Epithelial cell of esophagus (primary cell): ENCODE measurements at regions not wholly inside any gene's neighbourhood (a gene's known extent, or its start where the extent isn't known, plus 50 kb on each side); places are given as distances from the start of the nearest gene placed in this dataset.
"Not testable (repeated sequence)": the region's sequence is repeated elsewhere in the genome, so short reads cannot be mapped to it uniquely, and the experiment has no call there.

Experiments used
- DNase-seq: peaks from one replicate; pipeline ENCODE4 v3.0.0; 2010; ENCODE audit warnings: low read depth
- H3K4me3 ChIP-seq: 2 replicates; pipeline ENCODE4 v1.5.1; 2011; ENCODE audit warnings: mild to moderate bottlenecking, low read length, control low read depth
- TF ChIP-seq, protein P1 (sequence below): IDR thresholded peaks from 2 replicates; pipeline ENCODE4 v1.5.1; 2011; ENCODE audit warnings: low read depth, mild to moderate bottlenecking, low read length, control low read depth, inconsistent platforms; ENCODE audit not compliant: insufficient read depth; ENCODE audit errors: missing control alignments

- TF ChIP-seq, protein P1, sequence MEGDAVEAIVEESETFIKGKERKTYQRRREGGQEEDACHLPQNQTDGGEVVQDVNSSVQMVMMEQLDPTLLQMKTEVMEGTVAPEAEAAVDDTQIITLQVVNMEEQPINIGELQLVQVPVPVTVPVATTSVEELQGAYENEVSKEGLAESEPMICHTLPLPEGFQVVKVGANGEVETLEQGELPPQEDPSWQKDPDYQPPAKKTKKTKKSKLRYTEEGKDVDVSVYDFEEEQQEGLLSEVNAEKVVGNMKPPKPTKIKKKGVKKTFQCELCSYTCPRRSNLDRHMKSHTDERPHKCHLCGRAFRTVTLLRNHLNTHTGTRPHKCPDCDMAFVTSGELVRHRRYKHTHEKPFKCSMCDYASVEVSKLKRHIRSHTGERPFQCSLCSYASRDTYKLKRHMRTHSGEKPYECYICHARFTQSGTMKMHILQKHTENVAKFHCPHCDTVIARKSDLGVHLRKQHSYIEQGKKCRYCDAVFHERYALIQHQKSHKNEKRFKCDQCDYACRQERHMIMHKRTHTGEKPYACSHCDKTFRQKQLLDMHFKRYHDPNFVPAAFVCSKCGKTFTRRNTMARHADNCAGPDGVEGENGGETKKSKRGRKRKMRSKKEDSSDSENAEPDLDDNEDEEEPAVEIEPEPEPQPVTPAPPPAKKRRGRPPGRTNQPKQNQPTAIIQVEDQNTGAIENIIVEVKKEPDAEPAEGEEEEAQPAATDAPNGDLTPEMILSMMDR: no peak
- no peak for DNase-seq
- H3K4me3 ChIP-seq: no peak overlapping the region
Measured at GRCh38 chr4:135476272-135476671, 1274.7 kb upstream of the PABPC4L start.

DNA sequence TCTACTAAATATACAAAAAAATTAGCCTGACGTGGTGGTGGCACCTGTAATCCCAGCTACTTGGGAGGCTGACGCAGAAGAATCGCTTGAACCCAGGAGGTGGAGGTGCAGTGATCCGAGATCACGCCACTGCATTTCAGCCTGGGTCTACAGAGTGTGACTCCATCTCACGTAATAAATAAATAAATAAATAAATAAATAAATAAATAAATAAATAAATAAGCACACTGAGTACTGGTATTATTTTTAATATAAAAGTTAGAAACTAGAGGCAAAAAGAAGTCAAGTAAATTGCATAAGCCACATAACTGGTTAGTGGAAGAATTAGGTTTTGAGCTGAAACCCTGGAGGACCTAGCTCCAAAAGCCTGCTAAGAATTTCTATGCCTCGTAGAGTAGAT lies 1262.7 kb upstream of the PABPC4L start:
- no peak overlapping the region for H3K4me3 ChIP-seq
- TF ChIP-seq, protein P1: no peak
- no peak for DNase-seq

DNA sequence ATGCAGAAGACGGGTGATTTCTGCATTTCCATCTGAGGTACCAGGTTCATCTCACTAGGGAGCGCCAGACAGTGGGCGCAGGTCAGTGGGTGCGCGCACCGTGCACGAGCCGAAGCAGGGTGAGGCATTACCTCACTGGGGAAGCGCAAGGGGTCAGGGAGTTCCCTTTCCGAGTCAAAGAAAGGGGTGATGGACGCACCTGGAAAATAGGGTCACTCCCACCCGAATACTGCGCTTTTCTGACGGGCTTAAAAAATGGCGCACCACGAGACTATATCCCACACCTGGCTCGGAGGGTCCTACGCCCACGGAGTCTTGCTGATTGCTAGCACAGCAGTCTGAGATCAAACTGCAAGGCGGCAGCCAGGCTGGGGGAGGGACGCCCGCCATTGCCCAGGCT lies 1246.0 kb upstream of the PABPC4L start:
- H3K4me3 ChIP-seq: not testable (repeated sequence)

GRCh38 chr4:135434936-135435335 lies 1233.3 kb upstream of the PABPC4L start:
- no peak overlapping the region for H3K4me3 ChIP-seq
- TF ChIP-seq, protein P1: no peak
- DNase-seq: peak; percentile 77

More for the DNA sequence above, 1246.0 kb upstream of the PABPC4L start:
- not testable (repeated sequence) for DNase-seq

DNA sequence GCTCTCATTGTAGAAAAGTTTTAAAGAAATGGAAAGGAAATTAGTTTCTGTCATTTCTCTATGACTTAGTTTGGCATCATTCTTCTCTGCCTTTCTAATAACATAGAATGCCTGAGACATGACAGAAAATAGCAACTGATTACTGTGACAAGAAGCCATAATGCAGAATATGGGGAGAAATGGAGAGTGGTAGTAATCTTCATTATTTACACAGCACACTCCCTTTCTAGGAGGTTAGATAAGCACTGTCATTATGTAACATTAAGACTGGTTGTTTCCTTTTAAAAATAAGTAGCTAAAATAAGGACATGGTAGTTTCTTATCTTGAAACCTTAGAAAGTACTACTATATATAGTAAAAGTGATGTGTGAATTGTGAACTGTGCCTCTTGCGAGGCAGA lies 1227.9 kb upstream of the PABPC4L start:
- H3K4me3 ChIP-seq: no peak overlapping the region
- TF ChIP-seq, protein P1: no peak
- no peak for DNase-seq

- DNase-seq: peak; percentile 47
- TF ChIP-seq, protein P1: peak; percentile 65
- no peak overlapping the region for H3K4me3 ChIP-seq
Measured at GRCh38 chr4:135418353-135418752, 1216.8 kb upstream of the PABPC4L start.

GRCh38 chr4:135412213-135412612 lies 1210.6 kb upstream of the PABPC4L start:
- TF ChIP-seq, protein P1: no peak
- no peak overlapping the region for H3K4me3 ChIP-seq
- DNase-seq: peak; percentile 2
